Endothelial cell of umbilical vein (primary cell): ENCODE measurements at regions not wholly inside any gene's neighbourhood (a gene's known extent, or its start where the extent isn't known, plus 50 kb on each side); places are given as distances from the start of the nearest gene placed in this dataset.

Experiments
- BruUV-seq: library from RNA; stranded (reverse); fragments of 400-500 nt; replicated peaks from 2 replicates; lab custom pipeline; 2021; lab: Mats Ljungman, UMichigan
- CTCF ChIA-PET: fragments of 300-600, 350-600 bp; sonication (Branson Sonifier 250); formaldehyde crosslinking; loops from one replicate; lab custom pipeline; 2021; ENCODE audit warnings: antibody characterized with exemption, inconsistent platforms; lab: Charles Lee
- POLR2A ChIA-PET: fragments of 300-600, 350-600 bp; sonication (Branson Sonifier 250); formaldehyde crosslinking; loops from one replicate; lab custom pipeline; 2021; ENCODE audit warnings: antibody characterized with exemption, inconsistent platforms; lab: Charles Lee
- DNase-seq: peaks from one replicate; pipeline ENCODE4 v3.0.0-alpha.2; 2011; ENCODE audit warnings: low read depth, low spot score
- FAIRE-seq: peaks from 2 replicates; lab custom pipeline; 2011; peaks lifted over from hg19 to GRCh38; lab: Jason Lieb, UNC
- H2AFZ ChIP-seq: 2 replicates; pipeline ENCODE4 v1.6.0; 2012; ENCODE audit warnings: low read depth, low read length, control low read depth, inconsistent platforms
- H3K27ac ChIP-seq: 2 replicates; pipeline ENCODE4 v1.5.1; 2011; ENCODE audit warnings: low read depth, mild to moderate bottlenecking, control low read depth, low read length, moderate library complexity; ENCODE audit not compliant: insufficient read depth
- H3K27me3 ChIP-seq, 2 experiments: 2 replicates each; pipeline versions ENCODE4 v1.6.0 to v1.6.1; 2011; ENCODE audit warnings: low read length in 2 of 2, mixed read lengths in 1 of 2; ENCODE audit not compliant: control insufficient read depth in 2 of 2, insufficient read depth in 2 of 2
- H3K36me3 ChIP-seq, 2 experiments: 2 replicates in 1 of 2; 3 replicates in 1 of 2; pipeline ENCODE4 v1.5.1; 2011; ENCODE audit warnings: low read length in 2 of 2, mild to moderate bottlenecking in 1 of 2, moderate library complexity in 1 of 2; ENCODE audit not compliant: control insufficient read depth in 2 of 2, insufficient read depth in 2 of 2; ENCODE audit errors: extremely low read depth in 1 of 2
- H3K4me1 ChIP-seq: 3 replicates; pipeline ENCODE4 v1.5.1; 2011; ENCODE audit warnings: mild to moderate bottlenecking, low read length; ENCODE audit not compliant: control insufficient read depth, insufficient read depth; ENCODE audit errors: extremely low read depth
- H3K4me2 ChIP-seq: 2 replicates; pipeline ENCODE4 v1.6.1; 2011; ENCODE audit warnings: low read length, control low read depth, mixed read lengths; ENCODE audit not compliant: insufficient read depth
- H3K4me3 ChIP-seq, 3 experiments: fragments of 200-600 bp in 1 of 3; sonication (generic), shearing (Covaris generic) in 1 of 3; replicated peaks in 1 of 3; 2 replicates each; pipeline ENCODE4 v1.5.1; 2011 to 2016; ENCODE audit warnings: control low read depth in 3 of 3, low read length in 3 of 3, mild to moderate bottlenecking in 2 of 3, inconsistent platforms in 1 of 3, low read depth in 1 of 3, moderate library complexity in 1 of 3; ENCODE audit not compliant: insufficient read depth in 1 of 3
- H3K79me2 ChIP-seq: 2 replicates; pipeline ENCODE4 v1.6.0; 2012; ENCODE audit warnings: low read length, inconsistent platforms; ENCODE audit not compliant: control insufficient read depth, insufficient read depth
- H3K9ac ChIP-seq: replicated peaks from 2 replicates; pipeline ENCODE3; 2011; ENCODE audit warnings: low read length, control low read depth; ENCODE audit not compliant: insufficient read depth; ENCODE audit errors: extremely low read depth
- H3K9me1 ChIP-seq: replicated peaks from 3 replicates; pipeline ENCODE4 v1.6.0; 2011; ENCODE audit warnings: mild to moderate bottlenecking, low read length; ENCODE audit not compliant: control insufficient read depth, insufficient read depth; ENCODE audit errors: extremely low read depth
- H3K9me3 ChIP-seq: replicated peaks from 2 replicates; pipeline ENCODE4 v1.5.1; 2012; ENCODE audit warnings: low read length, inconsistent platforms; ENCODE audit not compliant: control insufficient read depth, insufficient read depth
- H4K20me1 ChIP-seq: replicated peaks from 2 replicates; pipeline ENCODE3; 2011; ENCODE audit warnings: mild to moderate bottlenecking, low read length; ENCODE audit not compliant: control insufficient read depth, insufficient read depth; ENCODE audit errors: extremely low read depth
- EZH2 ChIP-seq: IDR thresholded peaks from 2 replicates; pipeline ENCODE4 v1.6.1; 2012; ENCODE audit warnings: borderline replicate concordance, low read depth, mild to moderate bottlenecking, moderate library complexity, low read length, inconsistent platforms; ENCODE audit not compliant: severe bottlenecking
- FOS ChIP-seq: IDR thresholded peaks from 2 replicates; pipeline ENCODE4 v1.6.1; 2011; ENCODE audit warnings: mild to moderate bottlenecking, low read length, moderate library complexity, borderline replicate concordance; ENCODE audit not compliant: insufficient read depth
- GATA2 ChIP-seq: IDR thresholded peaks from 2 replicates; pipeline ENCODE4 v1.7.0; 2011; ENCODE audit warnings: low read depth, mild to moderate bottlenecking, moderate library complexity, mixed read lengths, low read length; ENCODE audit not compliant: insufficient read length, insufficient read depth
- JUN ChIP-seq: IDR thresholded peaks from 2 replicates; pipeline ENCODE4 v1.6.1; 2011; ENCODE audit warnings: borderline replicate concordance, low read depth; ENCODE audit not compliant: insufficient read length, insufficient read depth
- MYC ChIP-seq: IDR thresholded peaks from one replicate; pipeline ENCODE4 v1.6.1; 2011; ENCODE audit warnings: mild to moderate bottlenecking, low read depth, low read length
- POLR2A ChIP-seq: IDR thresholded peaks from 2 replicates; pipeline ENCODE4 v1.6.1; 2012; ENCODE audit warnings: low read depth, mild to moderate bottlenecking, control low read depth, low read length
- POLR2AphosphoS5 ChIP-seq: IDR thresholded peaks from 2 replicates; pipeline ENCODE4 v1.6.1; 2012; ENCODE audit warnings: low read depth, mild to moderate bottlenecking, control low read depth, low read length, moderate library complexity; ENCODE audit not compliant: insufficient read depth
- dilution Hi-C: fragments of 300-500 bp; cut with MboI; formaldehyde crosslinking; loops from one replicate; pipeline ENCODE4 v1.15.0; 2019; ENCODE audit warnings: low sequenced_read_pairs; ENCODE audit not compliant: extremely low pct_ligation_motif_present
- intact Hi-C: fragments of 100-400 bp; cut with micrococcal nuclease; formaldehyde crosslinking; loops from one replicate; pipeline ENCODE4 v1.10.0; 2022
- TF ChIP-seq, protein P1 (sequence below): IDR thresholded peaks from 2 replicates; pipeline ENCODE4 v1.6.1; 2011; ENCODE audit not compliant: insufficient read depth, insufficient read length
- TF ChIP-seq, protein P2 (sequence below), 2 donors: IDR thresholded peaks; 1 replicate in 1 of 2; 2 replicates in 1 of 2; pipeline ENCODE4 v1.5.1; 2011; ENCODE audit warnings: low read length in 2 of 2, mild to moderate bottlenecking in 2 of 2, moderate library complexity in 2 of 2, control low read depth in 1 of 2, inconsistent platforms in 1 of 2, low read depth in 1 of 2; ENCODE audit not compliant: insufficient read depth in 1 of 2; ENCODE audit errors: extremely low read depth in 1 of 2

DNA sequence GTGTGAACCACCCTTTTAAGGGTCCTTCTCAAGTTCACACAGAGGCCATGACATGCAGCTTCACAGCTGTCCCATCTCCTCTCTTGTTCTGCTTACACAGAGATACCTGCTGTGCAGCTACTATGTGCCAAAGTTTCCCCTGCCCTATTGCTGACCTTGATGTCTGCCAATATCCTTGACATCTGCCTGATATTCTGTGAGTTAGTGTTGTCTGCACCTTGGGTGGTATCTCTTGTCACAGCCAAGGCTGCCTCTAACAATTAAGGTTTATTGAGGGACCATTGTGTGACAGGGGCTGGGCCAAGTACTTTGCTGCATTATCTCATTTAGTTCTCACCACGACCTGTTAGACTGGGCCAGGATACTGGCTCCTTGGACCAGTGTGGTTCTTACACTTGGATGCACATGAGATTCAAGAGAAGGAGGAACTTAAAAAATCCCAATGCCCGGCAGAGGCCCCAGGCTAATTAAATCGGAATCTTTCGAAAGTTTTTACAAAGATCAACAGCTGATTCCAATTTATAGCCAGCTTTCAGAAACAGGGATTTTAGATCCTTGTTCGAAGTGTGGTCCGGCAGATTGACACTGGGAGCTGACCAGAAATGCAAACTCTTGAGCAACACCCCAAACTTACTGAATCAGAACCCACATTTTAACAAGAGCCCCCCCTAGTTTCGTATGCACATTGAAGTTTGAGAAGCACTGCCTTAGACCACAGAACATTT, 178.6 kb downstream of the SATB1 start:
- POLR2A ChIA-PET, result no interaction called here
- dilution Hi-C loops, result no loop called here

More for the DNA sequence above, 178.6 kb downstream of the SATB1 start:
- TF ChIP-seq POLR2A (no peak), POLR2AphosphoS5 (no peak), FOS (no peak), GATA2 (no peak), EZH2 (no peak), JUN (no peak), MYC (no peak)
- TF ChIP-seq, protein P1, sequence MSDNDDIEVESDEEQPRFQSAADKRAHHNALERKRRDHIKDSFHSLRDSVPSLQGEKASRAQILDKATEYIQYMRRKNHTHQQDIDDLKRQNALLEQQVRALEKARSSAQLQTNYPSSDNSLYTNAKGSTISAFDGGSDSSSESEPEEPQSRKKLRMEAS, result no peak
- TF ChIP-seq, protein P2, sequence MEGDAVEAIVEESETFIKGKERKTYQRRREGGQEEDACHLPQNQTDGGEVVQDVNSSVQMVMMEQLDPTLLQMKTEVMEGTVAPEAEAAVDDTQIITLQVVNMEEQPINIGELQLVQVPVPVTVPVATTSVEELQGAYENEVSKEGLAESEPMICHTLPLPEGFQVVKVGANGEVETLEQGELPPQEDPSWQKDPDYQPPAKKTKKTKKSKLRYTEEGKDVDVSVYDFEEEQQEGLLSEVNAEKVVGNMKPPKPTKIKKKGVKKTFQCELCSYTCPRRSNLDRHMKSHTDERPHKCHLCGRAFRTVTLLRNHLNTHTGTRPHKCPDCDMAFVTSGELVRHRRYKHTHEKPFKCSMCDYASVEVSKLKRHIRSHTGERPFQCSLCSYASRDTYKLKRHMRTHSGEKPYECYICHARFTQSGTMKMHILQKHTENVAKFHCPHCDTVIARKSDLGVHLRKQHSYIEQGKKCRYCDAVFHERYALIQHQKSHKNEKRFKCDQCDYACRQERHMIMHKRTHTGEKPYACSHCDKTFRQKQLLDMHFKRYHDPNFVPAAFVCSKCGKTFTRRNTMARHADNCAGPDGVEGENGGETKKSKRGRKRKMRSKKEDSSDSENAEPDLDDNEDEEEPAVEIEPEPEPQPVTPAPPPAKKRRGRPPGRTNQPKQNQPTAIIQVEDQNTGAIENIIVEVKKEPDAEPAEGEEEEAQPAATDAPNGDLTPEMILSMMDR (IDR thresholded peaks at IDR 0.05; ENCODE audit: extremely low read depth in 1 of 2, insufficient read depth in 1 of 2, low read depth in 1 of 2, low read length in 2 of 2), result no peak
- no peaks in the 10 kb centered on the region for H3K79me2 ChIP-seq
- CTCF ChIA-PET, result no interaction called here
- intact Hi-C loops, result no loop called here
- H3K9ac ChIP-seq, result no peak overlapping the region
- H2AFZ ChIP-seq, result no peak overlapping the region
- H3K9me1 ChIP-seq, result no peaks in the 10 kb centered on the region
- no peak overlapping the region for H3K27ac ChIP-seq
- BruUV-seq, result no TSS peak
- no peaks in the 10 kb centered on the region for H4K20me1 ChIP-seq
- no peaks in the 10 kb centered on the region for H3K9me3 ChIP-seq
- no peaks in the 10 kb centered on the region for H3K27me3 ChIP-seq
- FAIRE-seq (no peak), DNase-seq (no peak)
- no peaks in the 10 kb centered on the region for H3K36me3 ChIP-seq
- H3K4me1 ChIP-seq, result no peaks in the 10 kb centered on the region
- H3K4me2 ChIP-seq, result no peak overlapping the region
- no peak overlapping the region for H3K4me3 ChIP-seq
